Transverse colon (tissue), 4 donors: ENCODE measurements at regions not wholly inside any gene's neighbourhood (a gene's known extent, or its start where the extent isn't known, plus 50 kb on each side); places are given as distances from the start of the nearest gene placed in this dataset.
A peak's percentile ranks its signal among the peaks of the same experiment; 100 is the strongest.
"Not testable (repeated sequence)": the region's sequence is repeated elsewhere in the genome, so short reads cannot be mapped to it uniquely, and the experiment has no call there.

Experiments
- DNase-seq: peaks from one replicate; pipeline ENCODE4 v3.0.0-alpha.2; 2019
- H3K27ac ChIP-seq, 4 donors: fragments of 200-600 bp; sonication (generic); 2 replicates each; pipeline ENCODE4 v1.5.1; 2016 to 2018; ENCODE audit warnings: inconsistent platforms in 4 of 4
- H3K27me3 ChIP-seq: fragments of 200-600 bp; sonication (generic); 2 replicates; pipeline ENCODE4 v1.5.1; 2017; ENCODE audit warnings: inconsistent platforms
- H3K36me3 ChIP-seq, 4 donors: fragments of 200-600 bp; sonication (generic); 2 replicates each; pipeline ENCODE4 v1.5.1; 2017 to 2019; ENCODE audit warnings: inconsistent platforms in 4 of 4
- H3K4me1 ChIP-seq, 4 donors: fragments of 200-600 bp; sonication (generic); 2 replicates each; pipeline ENCODE4 v1.5.1; 2017 to 2020; ENCODE audit warnings: inconsistent platforms in 4 of 4
- H3K4me3 ChIP-seq, 4 donors: fragments of 200-600 bp; sonication (generic); 1 replicate in 1 of 4; 2 replicates in 3 of 4; pipeline versions ENCODE4 v1.5.1 to v1.6.1; 2017 to 2019; ENCODE audit warnings: inconsistent platforms in 4 of 4
- H3K9me3 ChIP-seq, 2 donors: fragments of 200-600 bp; sonication (generic); 2 replicates each; pipeline ENCODE4 v1.5.1; 2017 to 2019; ENCODE audit warnings: inconsistent platforms in 2 of 2
- CTCF ChIP-seq, 5 experiments: fragments of 200-600 bp in 3 of 5; fragments of 450-650 bp in 2 of 5; sonication (generic) in 3 of 5; IDR thresholded peaks; 1 replicate in 2 of 5; 2 replicates in 3 of 5; pipeline ENCODE4 v1.5.1; 2016 to 2017; ENCODE audit warnings: antibody characterized with exemption in 5 of 5, inconsistent platforms in 3 of 5, mild to moderate bottlenecking in 2 of 5, moderate library complexity in 1 of 5
- EP300 ChIP-seq: sonication (generic); formaldehyde crosslinking; IDR thresholded peaks from one replicate; pipeline ENCODE4 v1.6.1; 2017; ENCODE audit warnings: antibody characterized with exemption, low read depth
- POLR2A ChIP-seq: fragments of 450-650 bp; IDR thresholded peaks from one replicate; pipeline ENCODE4 v1.6.1; 2016; ENCODE audit warnings: antibody characterized with exemption, mild to moderate bottlenecking, moderate library complexity
- POLR2AphosphoS5 ChIP-seq, 3 donors: sonication (generic); formaldehyde crosslinking; IDR thresholded peaks; one replicate each; pipeline ENCODE4 v1.6.1; 2016; ENCODE audit warnings: antibody characterized with exemption in 3 of 3
- WGBS, 2 donors: methylation state at CpG; one replicate each; pipeline ENCODE4 v1.1.5; 2018; ENCODE audit warnings: low coverage in 1 of 2; 5-methylcytosine and 5-hydroxymethylcytosine counted together
- in situ Hi-C, 4 donors: fragments of 200-750 bp; cut with MboI; loops; one replicate each; pipeline versions ENCODE4 v1.15.0 to v1.15.1; 2017; ENCODE audit warnings: low sequenced_read_pairs in 3 of 4, low pct_ligation_motif_present in 1 of 4, low pct_unique_long_range_greater_than_20kb in 1 of 4
- intact Hi-C: fragments of 100-400 bp; cut with DNase I; formaldehyde crosslinking; loops from one replicate; pipeline ENCODE4 v1.15.1; 2023; ENCODE audit warnings: low total_unique reads

GRCh38 chr4:150009533-150009932 is 68.7 kb upstream of the DCLK2 start:
- 50 to 90% methylated on average over 1 to 2 of the region's 2 CpGs for WGBS, 2 donors
- Histone ChIP-seq H3K36me3 (no peaks in the 10 kb centered on the region), H3K27ac (no peak overlapping the region), H3K4me1 (peaks cover 0 to 8% (median 2%) of the 10 kb centered on the region in 4 donors), H3K4me3 (no peak overlapping the region), H3K27me3 (no peaks in the 10 kb centered on the region), H3K9me3 (no peaks in the 10 kb centered on the region)
- no peak for DNase-seq
- in situ Hi-C loops, result loop anchor here (10.0 to 25.0 kb wide), 4 partner anchors 65 to 235 kb away; partner anchors contain the start of gene DCLK2 (in 1 of the 4)
- TF ChIP-seq POLR2AphosphoS5 (IDR thresholded peaks at IDR 0.05) (no peak), POLR2A (no peak), CTCF (IDR thresholded peaks at IDR 0.05) (no peak), EP300 (no peak)
- intact Hi-C loops, result loop anchor here (10.0 kb wide), 1 partner anchor 205 kb away; no protein-coding TSS in a partner anchor

- peaks cover 0 to 4% (median 0%) of the 10 kb centered on the region in 4 donors for H3K4me1 ChIP-seq
- intact Hi-C loops (loop anchor here (10.0 kb wide), 1 partner anchor 54 kb away; no protein-coding TSS in a partner anchor), in situ Hi-C loops (loop anchor here in 2 of 4 donors (25.0 kb wide), 1 partner anchor 202 kb away; no protein-coding TSS in a partner anchor)
- H3K27ac ChIP-seq, result no peak overlapping the region
- no peak overlapping the region for H3K4me3 ChIP-seq
- TF ChIP-seq POLR2AphosphoS5 (IDR thresholded peaks at IDR 0.05) (no peak), CTCF (IDR thresholded peaks at IDR 0.05) (peak; percentile 51 to 69 (median 51))
- no peaks in the 10 kb centered on the region for H3K27me3 ChIP-seq
- H3K9me3 ChIP-seq, result no peaks in the 10 kb centered on the region
- H3K36me3 ChIP-seq, result no peaks in the 10 kb centered on the region
- DNase-seq, result peak; percentile 27
- 20 to 26% methylated on average over 3 to 6 of the region's 6 CpGs for WGBS, 2 donors
Measured at GRCh38 chr4:150010525-150011126, 67.6 kb upstream of the DCLK2 start.

GRCh38 chr4:150012851-150013360 is 65.3 kb upstream of the DCLK2 start:
- no peak for DNase-seq
- WGBS, 2 donors, result 82 to 100% methylated on average over 1 to 3 of the region's 3 CpGs
- H3K9me3 ChIP-seq, result no peaks in the 10 kb centered on the region
- no peak for TF ChIP-seq POLR2AphosphoS5 (IDR thresholded peaks at IDR 0.05)
- TF ChIP-seq CTCF (IDR thresholded peaks at IDR 0.05), result no peak
- no peak for TF ChIP-seq POLR2A
- no peak for TF ChIP-seq EP300
- H3K27me3 ChIP-seq, result no peaks in the 10 kb centered on the region
- no peak overlapping the region for H3K4me3 ChIP-seq
- H3K4me1 ChIP-seq, result no peaks in the 10 kb centered on the region
- in situ Hi-C loops (loop anchor here in 2 of 4 donors (25.0 kb wide), 1 partner anchor 199 kb away; no protein-coding TSS in a partner anchor), intact Hi-C loops (loop anchor here (10.0 kb wide), 1 partner anchor 52 kb away; no protein-coding TSS in a partner anchor)
- no peaks in the 10 kb centered on the region for H3K36me3 ChIP-seq
- H3K27ac ChIP-seq, result no peak overlapping the region

GRCh38 chr4:150015910-150016309 is 62.3 kb upstream of the DCLK2 start:
- H3K27ac ChIP-seq, H3K27me3 ChIP-seq, H3K36me3 ChIP-seq, DNase-seq, H3K4me1 ChIP-seq, H3K9me3 ChIP-seq, H3K4me3 ChIP-seq: not testable (repeated sequence)
- intact Hi-C loops (loop anchor here (10.0 kb wide), 1 partner anchor 49 kb away; no protein-coding TSS in a partner anchor), in situ Hi-C loops (loop anchor here in 2 of 4 donors (25.0 kb wide), 1 partner anchor 196 kb away; no protein-coding TSS in a partner anchor)

GRCh38 chr4:150016621-150017020 is 61.6 kb upstream of the DCLK2 start:
- H3K9me3 ChIP-seq, H3K4me3 ChIP-seq, H3K4me1 ChIP-seq, DNase-seq, H3K27ac ChIP-seq, H3K27me3 ChIP-seq, H3K36me3 ChIP-seq: not testable (repeated sequence)
- WGBS, 2 donors, result 76% methylated on average over 1 of the region's 1 CpG; no CpG with 5 or more reads in 1 of the 2 donors
- in situ Hi-C loops, result loop anchor here in 2 of 4 donors (25.0 kb wide), 1 partner anchor 196 kb away; no protein-coding TSS in a partner anchor
- intact Hi-C loops, result loop anchor here (10.0 kb wide), 1 partner anchor 48 kb away; no protein-coding TSS in a partner anchor
